HCEC 1CT (cell line): ENCODE measurements at regions not wholly inside any gene's neighbourhood (a gene's known extent, or its start where the extent isn't known, plus 50 kb on each side); places are given as distances from the start of the nearest gene placed in this dataset.

Experiments
- DNase-seq: peaks from one replicate; pipeline ENCODE4 v3.0.0-alpha.2; 2017

DNA sequence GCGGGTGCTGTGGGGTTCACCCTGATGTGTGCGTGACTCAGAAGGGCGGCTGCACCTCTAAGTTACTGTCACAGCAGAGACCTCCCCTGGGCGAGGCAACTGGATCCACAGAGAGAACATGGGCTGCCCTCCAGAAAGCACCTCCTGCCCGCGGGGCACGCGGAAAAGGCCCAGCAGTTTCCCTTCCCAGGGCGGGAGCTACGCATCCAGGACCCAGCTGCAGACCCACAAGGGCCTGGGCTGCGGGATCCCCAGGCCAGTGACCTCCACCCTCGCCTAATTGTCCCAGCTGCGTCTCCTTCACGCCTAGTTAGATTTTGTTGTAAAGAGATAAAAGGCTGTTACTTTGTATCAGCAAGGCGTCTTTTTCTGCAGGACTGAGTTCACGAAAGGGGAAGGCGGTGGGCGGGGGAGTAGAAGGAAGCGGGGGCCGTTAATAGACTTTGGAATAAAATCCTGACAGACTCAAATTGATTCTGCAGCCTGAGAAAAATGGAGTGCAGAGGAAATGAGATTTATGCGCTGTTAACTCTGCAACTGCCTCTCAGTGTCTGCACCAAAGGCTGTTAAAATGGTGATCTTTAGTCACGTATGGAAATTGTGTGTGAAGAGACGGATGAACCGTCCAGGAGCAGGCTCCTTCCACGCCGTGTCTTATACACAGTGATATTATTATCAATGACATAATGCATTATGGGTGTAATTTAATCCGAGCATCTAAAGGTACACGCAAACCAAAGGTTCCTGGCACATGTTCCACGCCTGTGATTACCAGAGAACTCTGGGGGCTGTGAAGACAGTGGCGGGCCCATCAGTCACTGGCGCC, 65.9 kb upstream of the FBRSL1 start:
- DNase-seq: no peak

GRCh38 chr12:132423251-132423819, 66.6 kb upstream of the FBRSL1 start:
- no peak for DNase-seq

DNA sequence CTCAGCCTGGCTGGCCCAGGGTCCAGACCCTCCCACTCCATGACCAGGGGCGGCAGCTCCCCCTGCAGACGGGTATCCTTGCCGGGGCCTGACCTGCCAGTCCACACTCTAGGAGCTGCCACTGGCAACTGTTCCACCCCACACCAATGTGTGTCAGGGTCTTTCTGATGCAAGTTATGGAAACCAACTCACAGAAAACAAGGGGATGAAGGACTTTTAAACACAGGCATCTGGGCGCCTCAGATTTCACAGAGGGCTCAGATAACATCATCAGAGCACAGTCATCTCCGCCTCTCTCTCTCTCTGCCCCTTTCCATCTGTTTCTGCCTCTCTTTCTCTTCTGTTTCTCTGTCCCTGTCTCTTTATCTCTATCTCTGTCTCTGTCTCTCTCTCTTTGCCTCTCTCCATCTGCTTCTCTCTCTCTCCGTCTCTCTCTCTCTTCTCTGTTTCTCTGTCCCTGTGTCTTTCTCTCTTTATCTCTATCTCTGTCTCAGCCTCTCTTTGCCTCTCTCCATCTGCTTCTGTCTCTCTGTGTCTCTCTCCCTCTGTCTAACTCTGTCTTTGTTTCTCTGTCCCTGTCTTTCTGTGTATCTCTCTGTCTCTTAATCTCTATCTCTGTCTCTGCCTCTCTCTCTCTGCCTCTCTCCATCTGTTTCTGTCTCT, 67.4 kb upstream of the FBRSL1 start:
- DNase-seq: no peak

- no peak for DNase-seq
Observed at GRCh38 chr12:132422040-132422380, 67.9 kb upstream of the FBRSL1 start.

- DNase-seq: no peak
Observed at GRCh38 chr12:132419631-132420246, 70.2 kb upstream of the FBRSL1 start.

DNA sequence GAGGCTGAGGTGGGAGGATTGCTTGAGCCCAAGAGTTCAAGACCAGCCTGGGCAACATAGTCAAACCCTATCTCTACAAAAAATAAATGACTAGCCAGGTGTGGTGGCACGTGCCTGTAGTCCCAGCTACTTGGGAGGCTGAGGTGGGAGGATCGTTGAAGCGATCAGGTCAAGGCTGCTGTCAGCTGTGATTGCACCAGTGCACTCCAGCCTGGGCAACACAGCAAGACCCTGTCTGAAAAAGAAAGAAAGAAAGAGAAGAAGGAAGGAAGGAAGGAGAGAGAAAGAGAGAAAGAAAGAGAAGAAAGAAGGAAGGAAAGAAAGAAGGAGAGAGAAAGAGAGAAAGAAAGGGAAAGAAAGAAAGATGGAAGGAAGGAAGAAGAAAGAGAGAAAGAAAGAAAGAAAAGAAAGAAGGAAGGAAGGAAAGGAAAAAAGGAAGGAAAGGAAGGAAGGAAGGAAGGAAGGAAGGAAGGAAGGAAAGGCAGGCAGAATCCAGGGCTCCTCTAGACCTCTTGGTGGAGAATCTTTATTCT, 71.5 kb upstream of the FBRSL1 start:
- DNase-seq: no peak

DNA sequence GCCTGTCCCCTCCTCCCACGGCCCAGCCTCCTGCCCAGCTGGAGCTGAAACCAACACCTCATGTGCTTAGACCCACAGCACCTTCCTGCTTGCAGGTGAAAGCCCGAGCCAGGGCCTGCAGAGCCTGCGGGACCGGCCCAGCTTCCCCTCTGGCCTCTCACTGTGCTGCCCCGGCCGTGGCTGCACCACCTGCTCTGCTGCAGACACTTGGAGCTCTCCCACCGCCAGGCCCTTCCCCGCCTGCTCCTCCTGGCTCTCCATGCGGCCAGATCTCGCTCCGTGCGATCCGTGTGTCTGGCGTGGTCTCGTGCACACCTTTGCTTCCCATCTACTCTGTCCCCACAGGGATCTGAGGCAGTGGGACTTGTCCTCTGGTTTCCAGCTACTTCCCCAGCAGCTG, 72.2 kb upstream of the FBRSL1 start:
- no peak for DNase-seq

- DNase-seq: no peak
Observed at GRCh38 chr12:132416827-132417226, 73.1 kb upstream of the FBRSL1 start.

DNA sequence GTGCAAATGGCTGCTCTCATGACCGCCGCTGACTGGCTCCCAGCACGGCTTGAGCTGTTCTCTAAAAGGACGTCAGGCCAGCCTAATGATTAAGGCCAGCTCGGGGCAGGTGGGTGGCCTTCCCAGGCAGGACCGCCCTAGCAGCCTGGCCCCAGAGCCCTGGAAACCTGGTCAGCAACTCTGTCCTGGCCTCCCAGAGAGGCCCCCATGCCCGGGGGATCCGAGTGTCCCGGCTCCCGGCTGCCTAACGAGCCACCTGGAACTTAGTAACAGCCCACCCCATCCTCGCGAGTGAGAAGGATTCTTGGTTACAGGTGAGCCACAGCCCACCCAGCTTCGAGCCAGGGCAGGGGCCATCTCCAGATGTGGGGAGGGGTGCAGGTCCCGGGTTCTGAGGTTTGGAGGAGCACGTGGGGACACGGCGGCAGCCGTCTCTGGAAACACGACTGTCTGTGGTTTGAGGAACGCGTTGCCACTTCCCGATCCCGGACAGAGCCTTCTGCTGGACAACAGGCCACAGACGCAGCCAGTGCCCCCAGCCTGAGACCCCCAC, 73.8 kb upstream of the FBRSL1 start:
- DNase-seq: no peak

GRCh38 chr12:132415327-132416120, 74.4 kb upstream of the FBRSL1 start:
- no peak for DNase-seq

DNA sequence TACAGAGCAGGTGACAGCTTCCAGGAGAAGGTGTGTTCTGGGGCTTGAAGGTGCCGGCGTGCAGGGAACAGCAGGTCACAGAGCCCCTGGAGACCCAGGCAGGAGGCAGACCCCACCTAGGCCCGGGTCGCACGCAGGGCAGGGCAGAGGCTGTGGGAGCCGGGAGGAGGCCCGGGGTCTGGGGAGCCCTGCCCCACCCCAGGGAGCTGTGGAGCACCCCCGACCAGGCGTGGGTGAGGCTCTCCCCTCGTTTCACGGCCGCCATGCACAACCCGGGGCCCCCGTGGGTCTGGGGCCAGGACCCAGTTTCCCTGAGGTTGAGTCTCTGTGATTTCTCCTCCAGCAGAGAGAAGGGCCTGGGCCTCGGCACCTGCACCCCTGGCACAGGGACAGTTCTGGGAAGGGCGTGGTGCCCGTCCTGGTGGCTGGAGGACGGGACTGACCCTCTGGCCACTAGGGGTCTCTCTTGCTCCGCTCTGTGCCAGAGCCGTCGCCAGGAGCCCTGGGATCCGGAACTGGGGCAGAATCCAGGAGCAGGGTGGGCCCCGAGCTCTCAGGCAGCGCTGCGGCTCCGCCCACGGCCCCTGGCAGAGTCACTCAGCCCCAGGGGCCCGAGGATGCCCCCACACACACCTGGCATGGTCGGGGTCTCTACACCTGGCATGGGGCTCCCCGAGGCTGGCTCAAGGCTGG, 75.2 kb upstream of the FBRSL1 start:
- peak; percentile 62 for DNase-seq

DNA sequence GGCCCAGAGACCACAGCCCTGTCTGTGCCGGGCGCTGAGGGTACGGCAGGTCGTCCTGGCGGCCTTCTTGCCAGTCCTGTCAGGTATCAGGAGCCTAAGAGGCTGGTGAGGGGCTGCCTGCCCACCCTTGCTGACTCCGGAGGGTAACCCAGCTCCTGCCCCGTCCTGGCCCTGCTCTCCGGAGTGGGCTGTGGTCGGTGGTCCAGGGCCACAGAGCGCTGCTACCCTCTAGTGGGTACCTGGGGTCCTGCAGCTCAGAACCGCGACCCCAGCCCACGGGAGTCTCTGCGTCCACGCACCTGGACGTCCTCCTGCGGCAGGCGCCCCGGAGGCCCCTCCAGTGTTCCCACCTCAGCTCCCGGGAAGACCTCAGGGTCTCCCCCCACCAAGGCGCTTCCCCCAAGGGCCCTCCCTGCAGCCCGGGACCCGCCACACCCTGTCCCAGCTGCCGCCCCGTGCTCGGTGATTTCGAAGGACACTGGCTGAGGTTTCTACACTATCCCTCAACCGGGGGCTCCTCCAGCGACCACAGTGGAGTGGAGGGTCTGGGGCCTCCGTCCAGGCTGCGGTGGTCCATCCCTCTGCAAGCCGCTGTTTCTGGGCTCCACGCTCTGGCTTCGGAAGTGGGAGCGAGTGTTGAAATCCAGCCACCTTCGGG, 75.9 kb upstream of the FBRSL1 start:
- DNase-seq: no peak

- no peak for DNase-seq
Observed at GRCh38 chr12:132411457-132411856, 78.5 kb upstream of the FBRSL1 start.

DNA sequence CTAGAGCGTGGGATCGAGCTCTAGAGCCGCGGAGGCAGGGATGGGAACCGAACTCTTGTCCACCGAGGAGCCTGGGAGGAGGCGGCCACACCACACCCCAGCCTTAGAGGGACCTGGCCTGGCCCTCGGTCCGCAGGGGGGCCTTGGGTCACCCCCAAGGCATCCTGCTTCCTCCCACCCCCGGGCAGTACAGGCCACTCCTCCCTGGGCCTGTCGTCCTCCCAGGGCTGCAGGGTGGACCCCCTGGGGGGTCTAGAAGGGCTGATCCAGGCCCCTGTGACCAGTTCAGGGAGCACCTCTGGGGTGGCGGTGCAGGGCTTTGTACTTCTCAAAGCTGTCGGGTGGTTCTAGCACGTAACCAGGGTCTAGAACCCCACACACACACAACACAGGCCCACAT, 79.1 kb upstream of the FBRSL1 start:
- no peak for DNase-seq

GRCh38 chr12:132410296-132410625, 79.7 kb upstream of the FBRSL1 start:
- DNase-seq: no peak

DNA sequence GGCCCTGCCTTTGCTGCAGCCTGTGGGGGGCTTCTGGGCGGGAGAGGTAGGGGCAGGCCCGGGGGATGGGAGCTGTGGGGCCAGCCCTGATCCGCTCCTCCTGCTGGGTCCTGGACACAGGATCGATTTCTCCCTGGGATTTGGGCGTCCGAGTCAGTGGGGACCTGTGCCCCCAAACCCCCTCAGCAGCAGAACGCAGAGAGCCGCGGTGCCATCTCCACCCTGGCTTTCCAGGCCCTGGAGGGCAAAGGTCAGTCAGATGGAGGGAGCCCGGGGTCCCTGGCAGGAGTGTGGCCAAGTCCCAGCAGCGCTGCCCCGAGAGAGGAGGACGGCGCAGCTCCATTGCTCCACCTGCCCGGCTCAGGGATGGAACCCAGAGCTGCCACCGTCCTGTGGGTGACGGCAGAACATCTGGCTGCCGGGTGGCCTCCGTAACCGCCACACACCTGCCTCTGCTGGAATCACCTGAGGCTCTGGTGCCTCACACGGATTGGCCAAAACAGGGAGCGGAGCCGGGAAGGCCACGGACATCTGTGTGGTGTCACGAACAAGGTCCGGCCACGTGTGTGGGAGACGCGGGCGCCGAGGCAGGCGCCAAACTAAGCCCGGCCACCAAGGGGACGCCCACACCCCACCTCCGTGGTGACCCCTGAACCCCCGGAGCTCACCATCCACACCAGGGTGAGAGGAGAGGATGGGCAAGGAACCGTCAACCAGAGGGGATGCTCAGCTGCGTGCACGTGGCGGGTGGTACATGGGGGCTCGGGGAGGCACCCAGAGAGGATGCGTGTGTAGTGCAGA, 80.3 kb upstream of the FBRSL1 start:
- DNase-seq: no peak

DNA sequence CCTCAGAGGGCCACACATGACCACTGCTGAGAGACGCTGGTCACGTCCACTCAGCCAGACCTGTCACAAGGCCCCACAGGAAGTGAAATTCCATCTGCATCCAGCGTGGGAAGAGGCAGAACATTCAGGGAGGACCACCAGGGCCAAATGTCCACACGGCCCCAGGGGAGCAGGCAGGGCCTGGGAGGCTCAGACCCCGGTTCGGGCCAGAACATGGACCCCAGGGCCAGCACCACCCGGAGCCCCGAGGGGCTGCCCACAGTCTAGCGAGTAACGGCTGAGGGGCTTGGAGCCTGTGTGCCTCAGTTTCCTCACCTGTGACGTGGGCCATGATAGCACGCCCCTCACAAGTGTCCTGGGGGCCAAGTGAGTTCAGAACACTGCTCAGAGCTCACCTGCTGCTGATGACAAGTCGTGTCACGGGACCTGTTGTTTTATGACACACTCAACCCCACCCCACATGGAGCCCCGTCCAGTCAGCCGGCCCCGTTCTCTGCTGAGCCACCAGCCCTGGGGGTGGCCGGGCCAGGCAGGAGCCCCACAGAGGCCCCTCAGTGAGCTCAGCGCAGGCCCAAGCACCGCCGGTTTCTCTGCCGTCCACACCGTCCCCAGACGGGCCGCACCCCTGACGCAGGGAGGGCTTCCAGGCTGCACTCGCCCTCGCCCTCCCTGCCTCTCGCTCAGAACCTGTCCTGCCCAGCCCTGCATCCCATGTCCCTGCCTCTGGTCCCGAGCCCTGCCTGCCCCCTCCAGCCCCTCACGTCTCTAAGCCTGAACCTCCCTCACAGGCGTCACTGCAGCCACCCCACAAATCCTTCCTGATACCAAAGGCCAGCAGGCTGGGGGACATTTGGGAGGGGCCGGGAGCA, 79.5 kb upstream of the GALNT9 start:
- no peak for DNase-seq

DNA sequence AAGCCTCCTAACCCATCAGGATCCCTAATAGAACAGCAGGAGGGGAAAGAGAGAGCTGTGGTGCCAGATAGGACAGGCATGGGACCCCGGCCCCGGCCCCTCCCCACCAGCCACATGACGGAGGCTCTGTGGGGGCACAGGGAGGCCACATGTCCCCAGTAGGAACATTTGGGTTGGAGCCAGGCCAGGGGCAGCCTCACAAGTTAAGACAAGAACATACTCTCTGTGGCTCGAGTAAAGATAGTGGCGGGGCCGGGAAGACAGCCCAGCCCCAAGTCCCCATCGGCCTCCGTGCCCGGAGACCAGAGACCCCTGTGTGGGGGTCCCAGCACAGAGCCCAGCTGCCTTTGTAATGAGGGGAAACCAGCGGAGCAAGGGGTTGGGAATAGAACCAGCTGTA, 78.6 kb upstream of the GALNT9 start:
- no peak for DNase-seq

DNA sequence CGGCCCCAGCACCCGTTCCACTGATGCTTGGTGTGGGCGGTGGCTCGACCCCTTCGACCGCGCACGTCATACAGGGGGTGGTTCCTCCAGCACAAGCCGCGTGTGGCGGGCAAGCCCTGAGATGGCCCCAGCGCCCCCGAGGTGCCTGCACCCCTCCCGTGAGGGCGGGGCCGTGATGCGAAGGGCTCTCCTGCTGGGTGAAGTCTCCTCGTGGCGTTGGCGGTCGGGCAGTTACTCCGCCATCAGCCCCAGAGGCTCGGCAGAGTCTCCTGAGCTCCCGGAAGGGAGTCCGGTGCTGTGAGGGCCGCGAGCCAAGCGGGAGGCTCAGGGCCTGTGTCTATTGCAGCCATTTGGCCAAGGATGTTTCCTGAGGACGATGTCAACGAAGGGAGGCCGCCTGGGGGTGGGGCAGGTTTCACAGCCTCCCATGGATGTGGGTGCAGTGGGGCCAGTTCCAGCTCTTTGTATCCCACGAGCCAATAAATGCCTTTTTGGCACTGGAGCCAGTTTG, 78.1 kb upstream of the GALNT9 start:
- no peak for DNase-seq
